HG03039 (cell line): ENCODE measurements at regions not wholly inside any gene's neighbourhood (a gene's known extent, or its start where the extent isn't known, plus 50 kb on each side); places are given as distances from the start of the nearest gene placed in this dataset.
"Not testable (repeated sequence)": the region's sequence is repeated elsewhere in the genome, so short reads cannot be mapped to it uniquely, and the experiment has no call there.

Experiments used
- ATAC-seq: cut with Tn5 transposase; IDR thresholded peaks from one replicate; pipeline ENCODE4 v1.9.1; 2021; ENCODE audit warnings: mild to moderate bottlenecking, moderate library complexity; ENCODE audit not compliant: unreplicated experiment

- no peak for ATAC-seq
These were observed 281.2 kb upstream of the DEFB112 start for GRCh38 chr6:50330963-50331362.

GRCh38 chr6:50333696-50334095 lies 284.0 kb upstream of the DEFB112 start:
- ATAC-seq: no peak

- ATAC-seq: no peak
These were observed 287.9 kb upstream of the DEFB112 start for GRCh38 chr6:50337532-50338122.

- no peak for ATAC-seq
These were observed 303.9 kb upstream of the DEFB112 start for GRCh38 chr6:50353603-50354002.

GRCh38 chr6:50358113-50358512 lies 308.4 kb upstream of the DEFB112 start:
- ATAC-seq: no peak

- ATAC-seq: no peak
These were observed 312.1 kb upstream of the DEFB112 start for GRCh38 chr6:50361641-50362331.

GRCh38 chr6:50362706-50363105 lies 313.0 kb upstream of the DEFB112 start:
- no peak for ATAC-seq

GRCh38 chr6:50369996-50370395 lies 320.3 kb upstream of the DEFB112 start:
- ATAC-seq: no peak

- no peak for ATAC-seq
These were observed 330.8 kb upstream of the DEFB112 start for GRCh38 chr6:50380406-50381098.

GRCh38 chr6:50381099-50381415 lies 331.3 kb upstream of the DEFB112 start:
- ATAC-seq: no peak

- ATAC-seq: no peak
These were observed 322.9 kb upstream of the TFAP2D start for GRCh38 chr6:50390416-50390815.

GRCh38 chr6:50394139-50394538 lies 319.2 kb upstream of the TFAP2D start:
- ATAC-seq: not testable (repeated sequence)

- no peak for ATAC-seq
These were observed 308.7 kb upstream of the TFAP2D start for GRCh38 chr6:50404643-50405042.

- no peak for ATAC-seq
These were observed 302.7 kb upstream of the TFAP2D start for GRCh38 chr6:50410579-50410978.

GRCh38 chr6:50421041-50421440 lies 292.3 kb upstream of the TFAP2D start:
- not testable (repeated sequence) for ATAC-seq

GRCh38 chr6:50427267-50427666 lies 286.1 kb upstream of the TFAP2D start:
- no peak for ATAC-seq

- no peak for ATAC-seq
These were observed 275.4 kb upstream of the TFAP2D start for GRCh38 chr6:50437901-50438300.

GRCh38 chr6:50442531-50443040 lies 270.7 kb upstream of the TFAP2D start:
- ATAC-seq: no peak

GRCh38 chr6:50443144-50443543 lies 270.2 kb upstream of the TFAP2D start:
- no peak for ATAC-seq

- no peak for ATAC-seq
These were observed 264.2 kb upstream of the TFAP2D start for GRCh38 chr6:50449128-50449527.

GRCh38 chr6:50451826-50452400 lies 261.4 kb upstream of the TFAP2D start:
- ATAC-seq: no peak

- ATAC-seq: no peak
These were observed 258.3 kb upstream of the TFAP2D start for GRCh38 chr6:50455029-50455428.
